HepG2 (cell line): ENCODE measurements at regions not wholly inside any gene's neighbourhood (a gene's known extent, or its start where the extent isn't known, plus 50 kb on each side); places are given as distances from the start of the nearest gene placed in this dataset.
A peak's percentile ranks its signal among the peaks of the same experiment; 100 is the strongest.

Source experiments
- ATF2 ChIP-seq: sonication (generic); formaldehyde crosslinking; IDR thresholded peaks from 2 replicates; pipeline ENCODE4 v1.4.0; 2020; ENCODE audit warnings: missing genetic modification reagents
- FOXO4 ChIP-seq: sonication (generic); formaldehyde crosslinking; conservative IDR thresholded peaks from 2 replicates; pipeline ENCODE4 v1.8.1; 2023; ENCODE audit warnings: missing genetic modification reagents
- HDAC6 ChIP-seq: fragments of 200-600 bp; sonication (generic); IDR thresholded peaks from 2 replicates; pipeline ENCODE4 v1.7.0; 2017; ENCODE audit warnings: mild to moderate bottlenecking, antibody characterized with exemption, low read length, low read depth
- HNF1B ChIP-seq: sonication (generic); formaldehyde crosslinking; IDR thresholded peaks from 2 replicates; pipeline ENCODE4 v1.5.1; 2020; ENCODE audit warnings: mild to moderate bottlenecking, moderate library complexity, missing genetic modification reagents
- HNF4A ChIP-seq: sonication (generic); formaldehyde crosslinking; IDR thresholded peaks from 2 replicates; pipeline ENCODE4 v1.4.0; 2020; ENCODE audit warnings: missing genetic modification reagents
- HNRNPH1 ChIP-seq: fragments of 200-400 bp; formaldehyde crosslinking; optimal IDR thresholded peaks from 2 replicates; pipeline ENCODE3; 2017; ENCODE audit warnings: mild to moderate bottlenecking, low read depth, low read length
- LRRFIP1 ChIP-seq: sonication (generic); formaldehyde crosslinking; conservative IDR thresholded peaks from 2 replicates; pipeline ENCODE4 v1.4.0; 2020; ENCODE audit warnings: missing genetic modification reagents
- REPIN1 ChIP-seq: sonication (generic); formaldehyde crosslinking; IDR thresholded peaks from 2 replicates; pipeline ENCODE4 v1.8.0; 2022; ENCODE audit warnings: missing genetic modification reagents, low read depth, mild to moderate bottlenecking, borderline replicate concordance
- SNAPC2 ChIP-seq: sonication (generic); formaldehyde crosslinking; IDR thresholded peaks from 2 replicates; pipeline ENCODE4 v1.8.1; 2022; ENCODE audit warnings: mild to moderate bottlenecking, missing genetic modification reagents
- ZFYVE20 ChIP-seq: sonication (generic); formaldehyde crosslinking; IDR thresholded peaks from 2 replicates; pipeline ENCODE4 v1.8.0; 2023; ENCODE audit warnings: low read depth, mild to moderate bottlenecking, moderate library complexity, missing genetic modification reagents, borderline replicate concordance
- ZNF281 ChIP-seq: sonication (generic); formaldehyde crosslinking; IDR thresholded peaks from 2 replicates; pipeline ENCODE4 v1.4.0; 2020; ENCODE audit warnings: missing genetic modification reagents, borderline replicate concordance
- ZNF430 ChIP-seq: sonication (generic); formaldehyde crosslinking; IDR thresholded peaks from 2 replicates; pipeline ENCODE4 v1.9.0; 2021; ENCODE audit warnings: mild to moderate bottlenecking, missing genetic modification reagents
- ZNF713 ChIP-seq: sonication (generic); formaldehyde crosslinking; IDR thresholded peaks from 2 replicates; pipeline ENCODE4 v1.4.0; 2020; ENCODE audit warnings: mild to moderate bottlenecking, missing genetic modification reagents
- ZNF720 ChIP-seq: sonication (generic); formaldehyde crosslinking; IDR thresholded peaks from 2 replicates; pipeline ENCODE4 v1.4.0; 2020; ENCODE audit warnings: missing genetic modification reagents
- ZNF740 ChIP-seq: sonication (generic); formaldehyde crosslinking; IDR thresholded peaks from 2 replicates; pipeline ENCODE4 v1.4.0; 2020; ENCODE audit warnings: missing genetic modification reagents
- ZNF746 ChIP-seq: sonication (generic); formaldehyde crosslinking; IDR thresholded peaks from 2 replicates; pipeline ENCODE4 v1.8.0; 2022; ENCODE audit warnings: mild to moderate bottlenecking, missing genetic modification reagents
- ZNF878 ChIP-seq: sonication (generic); formaldehyde crosslinking; IDR thresholded peaks from 2 replicates; pipeline ENCODE4 v1.8.1; 2023; ENCODE audit warnings: mild to moderate bottlenecking, missing genetic modification reagents, moderate library complexity

GRCh38 chr6:6724539-6725467, 136.3 kb downstream of the LY86 start (continued):
- TF ChIP-seq ZNF713 (CRISPR knock-in tag) (no peak), HNF4A (no peak), HDAC6 (no peak), HNRNPH1 (no peak), LRRFIP1 (CRISPR knock-in tag) (no peak), ZNF720 (no peak), ZNF430 (CRISPR knock-in tag) (no peak), SNAPC2 (CRISPR knock-in tag) (no peak), ZNF281 (CRISPR knock-in tag) (no peak), ZNF740 (CRISPR knock-in tag) (no peak), ZNF878 (CRISPR knock-in tag) (no peak), ZFYVE20 (no peak), ZNF746 (CRISPR knock-in tag) (no peak), REPIN1 (no peak), ATF2 (CRISPR knock-in tag) (0 out of 2 replicates have a peak, but pooled peaks have one; percentile 26), HNF1B (CRISPR knock-in tag) (no peak), FOXO4 (CRISPR knock-in tag) (no peak)
